ENCODE measurements at regions not wholly inside any gene's neighbourhood (a gene's known extent, or its start where the extent isn't known, plus 50 kb on each side); places are given as distances from the start of the nearest gene placed in this dataset.
"Not testable (repeated sequence)": the region's sequence is repeated elsewhere in the genome, so short reads cannot be mapped to it uniquely, and the experiment has no call there.

GRCh38 chr18:28313602-28314001 is 136.7 kb upstream of the CDH2 start:
- no peak for DNase-seq

- DNase-seq, result no peak
These were observed 111.9 kb upstream of the CDH2 start for GRCh38 chr18:28288784-28289183.

GRCh38 chr18:28287146-28287545 is 110.2 kb upstream of the CDH2 start:
- no peak for DNase-seq

DNA sequence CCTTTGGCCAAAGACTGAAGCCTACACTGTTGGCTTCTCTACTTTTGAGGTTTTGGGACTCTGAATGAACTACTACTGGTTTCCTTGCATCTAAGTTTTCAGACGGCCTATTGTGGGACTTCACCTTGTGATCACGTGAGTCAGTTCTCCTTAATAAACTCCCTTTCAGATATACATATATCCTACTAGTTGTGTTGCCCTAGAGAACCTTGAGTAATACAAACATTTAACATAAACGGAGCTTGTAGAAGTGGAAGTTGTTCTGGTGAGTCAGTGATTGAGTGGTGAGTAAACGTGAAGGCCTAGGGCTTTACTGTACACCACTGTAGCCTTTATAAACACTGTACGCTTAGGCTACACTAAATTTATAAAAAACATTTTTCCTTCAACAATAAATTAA is 107.2 kb upstream of the CDH2 start:
- peak; percentile 37 for DNase-seq

DNA sequence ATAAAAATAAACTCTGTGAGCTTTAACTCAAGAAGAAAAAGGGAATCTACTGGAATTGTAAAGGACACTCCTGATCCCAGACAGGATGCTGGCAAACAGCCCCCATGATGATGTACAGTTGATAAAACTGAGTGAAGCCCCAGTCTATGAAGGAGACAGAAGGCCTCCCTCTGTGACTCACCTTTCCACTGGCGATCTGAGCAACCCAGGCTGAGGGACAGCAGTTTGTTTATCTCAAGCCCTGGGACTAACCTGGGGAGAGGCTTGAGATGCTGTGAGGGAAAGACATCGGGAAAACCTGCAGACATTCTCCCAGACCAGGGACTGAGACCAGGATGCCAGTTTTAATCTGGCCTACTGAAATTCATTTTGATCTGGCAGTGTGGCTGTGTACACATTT is 104.5 kb upstream of the CDH2 start:
- no peak for DNase-seq

GRCh38 chr18:28269750-28270149 is 92.8 kb upstream of the CDH2 start:
- peak; percentile 46 for DNase-seq

DNA sequence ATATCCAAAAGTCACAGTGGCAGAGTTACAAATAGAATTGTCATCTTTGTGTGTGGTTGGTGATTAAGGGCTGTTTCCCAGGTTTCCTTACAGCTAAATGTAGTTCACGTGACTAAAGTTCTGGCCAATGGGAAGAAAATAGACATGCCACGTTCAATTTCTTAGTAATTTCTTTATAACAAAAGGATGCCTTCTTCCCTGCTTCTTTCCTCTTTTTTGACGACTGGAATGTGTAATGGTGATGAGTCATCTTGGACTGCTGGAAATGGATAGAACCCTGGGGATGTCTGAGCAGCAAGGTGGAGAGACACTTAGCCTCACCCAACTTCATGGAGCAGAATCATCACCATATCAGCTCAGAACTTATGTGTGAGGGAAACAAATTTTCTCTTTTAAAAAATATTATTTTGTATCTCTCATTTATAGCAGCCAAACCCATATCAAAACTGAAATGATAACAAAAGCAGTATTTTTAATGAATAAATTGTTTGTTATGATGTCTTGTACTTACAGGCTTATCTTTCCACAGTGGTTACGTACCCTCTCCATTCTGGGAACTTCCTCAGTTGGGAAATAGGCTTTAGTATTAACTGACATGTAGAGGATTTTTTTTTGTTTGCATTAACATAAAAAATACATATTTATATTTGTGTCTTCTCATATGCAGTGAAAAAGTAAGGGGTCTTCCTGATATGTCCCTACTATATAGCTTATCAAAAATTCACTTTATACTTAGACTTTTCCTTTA is 91.1 kb upstream of the CDH2 start:
- peak; percentile 79 for DNase-seq

DNA sequence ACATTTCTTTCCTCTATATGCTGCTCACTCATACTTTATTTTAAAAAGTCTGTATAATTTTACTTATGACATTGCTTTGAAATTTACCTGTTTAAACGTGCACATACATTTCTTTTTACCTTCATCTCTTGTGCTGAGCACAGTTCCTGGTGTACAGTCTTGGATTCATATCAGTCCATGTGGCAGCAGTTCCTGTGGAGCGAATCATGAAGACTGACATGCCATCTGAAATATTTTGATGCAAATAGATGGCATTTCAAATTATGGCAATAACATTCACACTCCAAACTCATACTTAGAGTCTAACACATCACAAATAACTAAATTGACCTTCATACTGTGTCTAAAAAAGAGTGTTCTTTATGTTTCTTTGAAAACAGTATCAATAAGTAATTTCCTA is 90.3 kb upstream of the CDH2 start:
- peak; percentile 43 for DNase-seq

GRCh38 chr18:28256166-28256565 is 79.2 kb upstream of the CDH2 start:
- DNase-seq, result peak; percentile 71

DNA sequence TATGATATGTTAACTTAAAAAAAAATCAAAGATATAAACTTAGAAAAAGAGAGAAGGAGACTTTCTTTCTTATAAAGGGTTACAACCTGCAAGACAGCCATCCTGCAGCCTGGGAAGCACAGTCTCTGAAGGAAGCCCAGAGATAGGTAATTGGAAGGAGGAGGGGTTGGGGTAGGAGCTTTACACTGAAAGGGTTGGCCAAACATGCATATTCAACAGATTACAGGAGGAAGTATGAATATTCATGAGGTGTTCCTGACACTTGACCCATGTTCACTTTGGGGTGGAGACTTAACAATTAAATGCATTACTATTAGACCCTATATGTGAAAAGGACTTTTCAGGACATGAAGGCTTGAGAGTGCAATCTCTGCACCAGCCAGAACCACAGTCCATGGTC is 71.7 kb upstream of the CDH2 start:
- DNase-seq, result no peak

GRCh38 chr18:28240626-28241025 is 63.7 kb upstream of the CDH2 start:
- DNase-seq, result not testable (repeated sequence)

GRCh38 chr18:28236487-28236886 is 59.6 kb upstream of the CDH2 start:
- no peak for DNase-seq

Measured in fibroblast of skin of right biceps (primary cell).